B cell (primary cell): ENCODE measurements at regions not wholly inside any gene's neighbourhood (a gene's known extent, or its start where the extent isn't known, plus 50 kb on each side); places are given as distances from the start of the nearest gene placed in this dataset.

Experiments
- ATAC-seq: fragments of 200-7000 bp; cut with Tn5 transposase; one replicate; pipeline ENCODE4 v1.10.0; 2021; ENCODE audit warnings: low read depth, mild to moderate bottlenecking, moderate number of reproducible peaks, moderate library complexity
- CTCF ChIA-PET: fragments of 350-600 bp; sonication (Branson Sonifier 250); formaldehyde crosslinking; loops from one replicate; lab custom pipeline; 2021; ENCODE audit warnings: antibody characterized with exemption, inconsistent platforms; lab: Charles Lee
- POLR2A ChIA-PET: fragments of 350-600 bp; sonication (Branson Sonifier 250); formaldehyde crosslinking; loops from one replicate; lab custom pipeline; 2021; ENCODE audit warnings: antibody characterized with exemption; lab: Charles Lee
- DNase-seq: peaks from one replicate; pipeline ENCODE4 v3.0.0; 2013
- H2AFZ ChIP-seq: 2 replicates; pipeline ENCODE4 v1.6.1; 2012; ENCODE audit warnings: mild to moderate bottlenecking, low read depth, low read length; ENCODE audit not compliant: insufficient read depth, poor library complexity, severe bottlenecking
- H3K27ac ChIP-seq, 2 donors: 1 replicate in 1 of 2; 2 replicates in 1 of 2; pipeline ENCODE4 v1.5.1; 2012 to 2013; ENCODE audit warnings: low read length in 2 of 2, mild to moderate bottlenecking in 2 of 2, moderate library complexity in 1 of 2
- H3K27me3 ChIP-seq, 4 experiments: fragments of 200-600 bp in 1 of 4; sonication (generic) in 1 of 4; replicated peaks in 1 of 4; 1 replicate in 2 of 4; 2 replicates in 2 of 4; pipeline versions ENCODE4 v1.6.1 to v1.7.0; 2013 to 2016; ENCODE audit warnings: low read length in 3 of 4, mild to moderate bottlenecking in 2 of 4, mixed read lengths in 1 of 4, moderate library complexity in 1 of 4; ENCODE audit not compliant: insufficient read depth in 4 of 4, control insufficient read depth in 3 of 4; ENCODE audit errors: control extremely low read depth in 1 of 4
- H3K36me3 ChIP-seq, 2 experiments: replicated peaks in 1 of 2; 1 replicate in 1 of 2; 2 replicates in 1 of 2; pipeline versions ENCODE4 v1.6.1 to v1.7.1; 2013; ENCODE audit warnings: low read length in 1 of 2; ENCODE audit not compliant: insufficient read depth in 2 of 2, control insufficient read depth in 1 of 2; ENCODE audit errors: control extremely low read depth in 1 of 2, extremely low read depth in 1 of 2
- H3K4me1 ChIP-seq, 2 donors: fragments of 200-600 bp in 1 of 2; sonication (generic) in 1 of 2; 1 replicate in 1 of 2; 2 replicates in 1 of 2; pipeline versions ENCODE4 v1.5.1 to v1.6.1; 2013 to 2017; ENCODE audit warnings: low read length in 2 of 2; ENCODE audit not compliant: control insufficient read depth in 2 of 2, insufficient read depth in 2 of 2
- H3K4me2 ChIP-seq: replicated peaks from 2 replicates; pipeline ENCODE3; 2012; ENCODE audit warnings: mild to moderate bottlenecking, low read depth, low read length; ENCODE audit not compliant: poor library complexity, severe bottlenecking
- H3K4me3 ChIP-seq, 5 experiments: fragments of 200-600 bp in 1 of 5; sonication (generic) in 1 of 5; 1 replicate in 3 of 5; 2 replicates in 2 of 5; pipeline versions ENCODE4 v1.5.1 to v1.7.0; 2011 to 2016; ENCODE audit warnings: low read length in 4 of 5, mild to moderate bottlenecking in 4 of 5, low read depth in 2 of 5, control low read depth in 1 of 5, moderate library complexity in 1 of 5; ENCODE audit not compliant: insufficient read depth in 1 of 5; ENCODE audit errors: control extremely low read depth in 1 of 5, extremely low read depth in 1 of 5
- H3K79me2 ChIP-seq: fragments of 200-600 bp; sonication (generic); one replicate; pipeline ENCODE4 v1.6.0; 2016; ENCODE audit warnings: low read length; ENCODE audit not compliant: control insufficient read depth, insufficient read depth
- H3K9ac ChIP-seq: fragments of 200-600 bp; sonication (generic); 2 replicates; pipeline ENCODE4 v1.6.1; 2017; ENCODE audit warnings: mild to moderate bottlenecking, low read length, moderate library complexity
- H3K9me3 ChIP-seq, 3 donors: one replicate each; pipeline versions ENCODE4 v1.6.1 to v1.7.1; 2013; ENCODE audit warnings: low read length in 2 of 3; ENCODE audit not compliant: control insufficient read depth in 2 of 3, insufficient read depth in 1 of 3; ENCODE audit errors: control extremely low read depth in 1 of 3
- H4K20me1 ChIP-seq: 2 replicates; pipeline ENCODE4 v1.6.0; 2012; ENCODE audit warnings: mild to moderate bottlenecking, low read length; ENCODE audit not compliant: insufficient read depth, control insufficient read depth, poor library complexity, severe bottlenecking
- H3K27ac Mint-ChIP-seq: one replicate; pipeline ENCODE4 v1.8.0; 2021; ENCODE audit warnings: mixed read lengths
- H3K27me3 Mint-ChIP-seq: one replicate; pipeline ENCODE4 v1.8.0; 2021; ENCODE audit warnings: mixed read lengths
- H3K4me1 Mint-ChIP-seq: one replicate; pipeline ENCODE4 v1.8.0; 2021; ENCODE audit warnings: mixed read lengths
- H3K4me3 Mint-ChIP-seq: one replicate; pipeline ENCODE4 v1.8.0; 2021; ENCODE audit warnings: mixed read lengths
- H3K9me3 Mint-ChIP-seq: one replicate; pipeline ENCODE4 v1.8.0; 2022; ENCODE audit warnings: mixed read lengths; ENCODE audit not compliant: insufficient read depth
- EZH2 ChIP-seq: IDR thresholded peaks from 2 replicates; pipeline ENCODE4 v1.6.1; 2012; ENCODE audit warnings: borderline replicate concordance, low read depth, mild to moderate bottlenecking, moderate library complexity, low read length; ENCODE audit not compliant: insufficient read depth, poor library complexity, severe bottlenecking
- WGBS: methylation state at CpG from one replicate; pipeline ENCODE4 v1.1.5; 2013; ENCODE audit warnings: missing lambda C conversion rate; ENCODE audit not compliant: insufficient coverage; 5-methylcytosine and 5-hydroxymethylcytosine counted together
- intact Hi-C: fragments of 100-400 bp; cut with micrococcal nuclease; formaldehyde crosslinking; loops from one replicate; pipeline ENCODE4 v1.10.0; 2022
- TF ChIP-seq, protein P1 (sequence below): fragments of 200-600 bp; IDR thresholded peaks from one replicate; pipeline ENCODE4 v1.8.0; 2022; ENCODE audit warnings: antibody characterized with exemption, mild to moderate bottlenecking

DNA sequence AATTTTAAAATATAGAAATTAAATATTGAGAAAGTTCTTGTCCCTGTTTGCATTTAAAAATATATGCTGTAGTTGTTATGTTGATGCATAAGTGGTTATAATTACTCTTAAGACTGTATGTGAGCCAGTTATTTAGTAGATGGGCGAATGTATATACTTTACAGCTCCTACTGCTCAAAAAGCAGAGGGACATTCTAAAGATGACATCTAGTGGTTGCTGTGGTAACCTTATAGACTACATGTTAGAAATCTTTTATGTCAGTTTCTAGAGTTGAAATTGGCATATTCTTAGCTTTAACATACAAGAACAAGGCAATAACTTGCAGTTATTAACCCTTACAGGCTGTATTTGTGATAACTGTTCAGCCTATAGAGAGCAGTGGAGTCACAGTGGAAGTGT lies 160.5 kb downstream of the OLFM4 start:
- intact Hi-C loops = no loop called here
- TF ChIP-seq, protein P1, sequence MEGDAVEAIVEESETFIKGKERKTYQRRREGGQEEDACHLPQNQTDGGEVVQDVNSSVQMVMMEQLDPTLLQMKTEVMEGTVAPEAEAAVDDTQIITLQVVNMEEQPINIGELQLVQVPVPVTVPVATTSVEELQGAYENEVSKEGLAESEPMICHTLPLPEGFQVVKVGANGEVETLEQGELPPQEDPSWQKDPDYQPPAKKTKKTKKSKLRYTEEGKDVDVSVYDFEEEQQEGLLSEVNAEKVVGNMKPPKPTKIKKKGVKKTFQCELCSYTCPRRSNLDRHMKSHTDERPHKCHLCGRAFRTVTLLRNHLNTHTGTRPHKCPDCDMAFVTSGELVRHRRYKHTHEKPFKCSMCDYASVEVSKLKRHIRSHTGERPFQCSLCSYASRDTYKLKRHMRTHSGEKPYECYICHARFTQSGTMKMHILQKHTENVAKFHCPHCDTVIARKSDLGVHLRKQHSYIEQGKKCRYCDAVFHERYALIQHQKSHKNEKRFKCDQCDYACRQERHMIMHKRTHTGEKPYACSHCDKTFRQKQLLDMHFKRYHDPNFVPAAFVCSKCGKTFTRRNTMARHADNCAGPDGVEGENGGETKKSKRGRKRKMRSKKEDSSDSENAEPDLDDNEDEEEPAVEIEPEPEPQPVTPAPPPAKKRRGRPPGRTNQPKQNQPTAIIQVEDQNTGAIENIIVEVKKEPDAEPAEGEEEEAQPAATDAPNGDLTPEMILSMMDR = no peak
- no peak for TF ChIP-seq EZH2
- Mint-ChIP-seq H3K4me3 (no peak overlapping the region), H3K9me3 (no peaks in the 10 kb centered on the region), H3K27ac (no peak overlapping the region), H3K4me1 (no peaks in the 10 kb centered on the region), H3K27me3 (no peaks in the 10 kb centered on the region)
- Histone ChIP-seq H3K4me3 (no peak overlapping the region), H3K4me1 (no peaks in the 10 kb centered on the region), H3K79me2 (no peaks in the 10 kb centered on the region), H3K27me3 (no peaks in the 10 kb centered on the region), H3K9ac (no peak overlapping the region), H2AFZ (no peak overlapping the region), H4K20me1 (no peaks in the 10 kb centered on the region), H3K4me2 (no peak overlapping the region), H3K27ac (no peak overlapping the region), H3K9me3 (peaks cover 0 to 1% (median 0%) of the 10 kb centered on the region in 3 donors), H3K36me3 (no peaks in the 10 kb centered on the region)
- DNase-seq (no peak), ATAC-seq (no peak)
- ChIA-PET POLR2A (no interaction called here), CTCF (no interaction called here)
- WGBS = no CpG with 5 or more reads among the region's 1 CpG

DNA sequence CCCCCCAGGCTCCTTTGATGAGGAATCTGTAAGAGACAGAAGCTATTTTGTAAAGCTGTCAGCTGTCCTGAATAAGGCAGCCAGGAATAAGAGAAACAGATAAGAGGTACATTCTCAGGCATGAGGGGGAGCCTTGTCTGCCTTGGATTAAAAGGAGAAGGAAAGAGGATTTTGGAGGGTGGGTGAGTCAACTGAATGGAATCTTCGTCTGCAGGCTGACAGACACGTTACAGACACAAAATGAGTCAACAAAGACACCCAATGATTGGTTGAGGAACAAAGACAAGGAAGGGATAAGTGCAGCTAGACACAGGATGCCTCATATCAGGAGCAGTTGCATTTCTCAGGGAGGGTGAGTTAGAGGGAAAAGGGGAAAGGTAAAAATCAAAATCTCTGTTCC lies 162.5 kb downstream of the OLFM4 start:
- no peaks in the 10 kb centered on the region for H3K9me3 Mint-ChIP-seq
- H3K27ac Mint-ChIP-seq = no peak overlapping the region
- POLR2A ChIA-PET = no interaction called here
- H3K4me1 Mint-ChIP-seq = no peaks in the 10 kb centered on the region
- Histone ChIP-seq H3K36me3 (no peaks in the 10 kb centered on the region), H3K4me1 (no peaks in the 10 kb centered on the region), H3K9ac (no peak overlapping the region), H2AFZ (no peak overlapping the region), H3K4me3 (no peak overlapping the region), H3K79me2 (no peaks in the 10 kb centered on the region), H3K27me3 (no peaks in the 10 kb centered on the region), H3K4me2 (no peak overlapping the region), H3K9me3 (no peaks in the 10 kb centered on the region), H4K20me1 (no peaks in the 10 kb centered on the region), H3K27ac (no peak overlapping the region)
- TF ChIP-seq EZH2 = no peak
- TF ChIP-seq, protein P1 = no peak
- H3K4me3 Mint-ChIP-seq = no peak overlapping the region
- no peak for ATAC-seq
- WGBS = 29% methylated on average over 2 of the region's 2 CpGs
- no peaks in the 10 kb centered on the region for H3K27me3 Mint-ChIP-seq
- CTCF ChIA-PET = no interaction called here
- DNase-seq = no peak
- intact Hi-C loops = no loop called here
